A549 (cell line): ENCODE measurements at regions not wholly inside any gene's neighbourhood (a gene's known extent, or its start where the extent isn't known, plus 50 kb on each side); places are given as distances from the start of the nearest gene placed in this dataset.

Experiments used
- ATAC-seq, 2 experiments: fragments of 200-7000 bp in 1 of 2; fragments of >200 bp in 1 of 2; cut with Nextera tagmentation in 1 of 2; cut with Tn5 transposase in 1 of 2; 3 replicates each; pipeline versions ENCODE4 v1.8.0 to v1.9.1; 2018 to 2020; ENCODE audit warnings: mild to moderate bottlenecking in 1 of 2, moderate library complexity in 1 of 2
- CTCF ChIA-PET: fragments of 300-600 bp; sonication (Branson Sonifier 250); formaldehyde crosslinking; extraction: SDS; loops from one replicate; lab custom pipeline; 2021; ENCODE audit warnings: antibody characterized with exemption, inconsistent platforms; lab: Yijun Ruan, JAX
- POLR2A ChIA-PET: fragments of 350-600 bp; formaldehyde crosslinking; extraction: SDS; loops from one replicate; lab custom pipeline; 2021; ENCODE audit warnings: antibody characterized with exemption, inconsistent platforms; lab: Yijun Ruan, JAX
- DNase-seq, 2 experiments: peaks; one replicate each; pipeline versions ENCODE4 v3.0.0 to v3.0.0-alpha.2; 2011 to 2016; ENCODE audit warnings: low read depth in 1 of 2, low spot score in 1 of 2
- FAIRE-seq: peaks from 2 replicates; lab custom pipeline; 2011; peaks lifted over from hg19 to GRCh38; lab: Jason Lieb, UNC
- H3K27ac ChIP-seq, 2 experiments: fragments of >200 bp; sonication (Bioruptor Twin); formaldehyde crosslinking; 3 replicates each; pipeline ENCODE4 v1.5.1; 2016 to 2017
- H3K4me1 ChIP-seq: fragments of >200 bp; sonication (Bioruptor Twin); formaldehyde crosslinking; 3 replicates; pipeline ENCODE4 v1.6.1; 2016
- H3K4me2 ChIP-seq: fragments of >200 bp; sonication (Bioruptor Twin); formaldehyde crosslinking; 3 replicates; pipeline ENCODE4 v1.6.1; 2016
- H3K4me3 ChIP-seq: fragments of >200 bp; sonication (Bioruptor Twin); formaldehyde crosslinking; 3 replicates; pipeline ENCODE4 v1.5.1; 2016
- H3K9me3 ChIP-seq: fragments of >200 bp; sonication (Bioruptor Twin); formaldehyde crosslinking; 3 replicates; pipeline ENCODE4 v1.6.1; 2016
- ATOH8 ChIP-seq: fragments of 250-450 bp; sonication (Bioruptor Pico); IDR thresholded peaks from 2 replicates; pipeline ENCODE4 v1.5.0; 2020; ENCODE audit warnings: low read depth, mild to moderate bottlenecking, moderate library complexity
- BHLHE40 ChIP-seq: IDR thresholded peaks from 2 replicates; pipeline ENCODE4 v1.6.1; 2012; ENCODE audit warnings: low read depth, low read length, inconsistent platforms
- CBX2 ChIP-seq: fragments of 200-600 bp; sonication (generic); IDR thresholded peaks from 2 replicates; pipeline ENCODE4 v1.6.1; 2016; ENCODE audit warnings: low read depth, mild to moderate bottlenecking, borderline replicate concordance
- CEBPB ChIP-seq, 2 experiments: fragments of >200 bp in 1 of 2; sonication (Bioruptor Twin) in 1 of 2; formaldehyde crosslinking in 1 of 2; IDR thresholded peaks; 2 replicates each; pipeline ENCODE4 v1.6.1; 2012 to 2016
- EHF ChIP-seq: fragments of 250-450 bp; sonication (Bioruptor Pico); IDR thresholded peaks from 2 replicates; pipeline ENCODE4 v1.5.0; 2020; ENCODE audit warnings: mild to moderate bottlenecking
- ELK1 ChIP-seq: fragments of 150-350 bp; IDR thresholded peaks from 2 replicates; pipeline ENCODE4 v1.6.1; 2014; ENCODE audit warnings: low read depth, mild to moderate bottlenecking, low read length
- FOSB ChIP-seq: fragments of 250-450 bp; sonication (Bioruptor Pico); IDR thresholded peaks from 2 replicates; pipeline ENCODE4 v1.5.0; 2020; ENCODE audit warnings: mild to moderate bottlenecking, moderate library complexity
- GATA3 ChIP-seq: IDR thresholded peaks from 2 replicates; pipeline ENCODE4 v1.6.1; 2012; ENCODE audit warnings: borderline replicate concordance
- HES2 ChIP-seq: fragments of >200 bp; sonication (Bioruptor Twin); formaldehyde crosslinking; IDR thresholded peaks from 2 replicates; pipeline ENCODE4 v1.6.1; 2016
- HEYL ChIP-seq: fragments of 250-450 bp; sonication (Bioruptor Pico); IDR thresholded peaks from 2 replicates; pipeline ENCODE4 v1.8.0; 2021; ENCODE audit warnings: mild to moderate bottlenecking, moderate library complexity
- HMGXB4 ChIP-seq: fragments of 250-450 bp; sonication (Bioruptor Pico); IDR thresholded peaks from 2 replicates; pipeline ENCODE4 v1.5.0; 2021; ENCODE audit warnings: mild to moderate bottlenecking, moderate library complexity, borderline replicate concordance
- HOXB13 ChIP-seq: fragments of 250-450 bp; sonication (Bioruptor Pico); IDR thresholded peaks from 2 replicates; pipeline ENCODE4 v1.5.0; 2020; ENCODE audit warnings: low read depth, mild to moderate bottlenecking, moderate library complexity
- JUN ChIP-seq, 2 experiments: fragments of >200 bp; sonication (Bioruptor Twin); formaldehyde crosslinking; IDR thresholded peaks; 2 replicates in 1 of 2; 3 replicates in 1 of 2; pipeline ENCODE4 v1.6.1; 2016 to 2017
- JUNB ChIP-seq: fragments of >200 bp; sonication (Bioruptor Twin); formaldehyde crosslinking; IDR thresholded peaks from 2 replicates; pipeline ENCODE4 v1.6.1; 2016
- KDM1A ChIP-seq: fragments of 200-600 bp; sonication (generic); IDR thresholded peaks from 2 replicates; pipeline ENCODE4 v1.6.1; 2016; ENCODE audit warnings: low read depth, mild to moderate bottlenecking
- NFE2L2 ChIP-seq: fragments of 150-350 bp; conservative IDR thresholded peaks from 2 replicates; pipeline ENCODE4 v1.6.1; 2014; ENCODE audit warnings: low read length
- NR3C1 ChIP-seq: fragments of >200 bp; sonication (Bioruptor Twin); formaldehyde crosslinking; IDR thresholded peaks from 3 replicates; pipeline ENCODE4 v1.6.1; 2017
- PBX3 ChIP-seq: IDR thresholded peaks from 2 replicates; pipeline ENCODE4 v1.6.1; 2012
- POLR2AphosphoS2 ChIP-seq: conservative IDR thresholded peaks from 2 replicates; pipeline ENCODE4 v1.6.1; 2012; ENCODE audit warnings: low read length, improper control_type of control experiment, inconsistent platforms
- RAD21 ChIP-seq, 2 experiments: fragments of >200 bp in 1 of 2; sonication (Bioruptor Twin) in 1 of 2; formaldehyde crosslinking in 1 of 2; IDR thresholded peaks in 1 of 2; conservative IDR thresholded peaks in 1 of 2; 2 replicates in 1 of 2; 3 replicates in 1 of 2; pipeline ENCODE4 v1.6.1; 2012 to 2018; ENCODE audit warnings: inconsistent platforms in 1 of 2
- RARB ChIP-seq: fragments of 250-450 bp; sonication (Bioruptor Pico); IDR thresholded peaks from 2 replicates; pipeline ENCODE4 v1.8.0; 2021; ENCODE audit warnings: mild to moderate bottlenecking, moderate library complexity
- RCOR1 ChIP-seq: fragments of 150-350 bp; IDR thresholded peaks from 2 replicates; pipeline ENCODE4 v1.6.1; 2014; ENCODE audit warnings: antibody characterized with exemption, low read length, low read depth
- REST ChIP-seq: fragments of 200-600 bp; sonication (generic); IDR thresholded peaks from 2 replicates; pipeline ENCODE4 v1.6.1; 2016; ENCODE audit warnings: antibody characterized with exemption, mild to moderate bottlenecking, moderate library complexity
- RFX5 ChIP-seq: fragments of 450-650 bp; IDR thresholded peaks from 2 replicates; pipeline ENCODE4 v1.7.1; 2014; ENCODE audit warnings: antibody characterized with exemption, mild to moderate bottlenecking, moderate library complexity
- SMC3 ChIP-seq: fragments of >200 bp; sonication (Bioruptor Twin); formaldehyde crosslinking; IDR thresholded peaks from 3 replicates; pipeline ENCODE4 v1.6.1; 2018; ENCODE audit warnings: inconsistent platforms
- TP53 ChIP-seq: fragments of 250-450 bp; sonication (Bioruptor Pico); IDR thresholded peaks from 2 replicates; pipeline ENCODE4 v1.5.0; 2021; ENCODE audit warnings: mild to moderate bottlenecking, moderate library complexity
- ZFP36 ChIP-seq: fragments of 450-650 bp; IDR thresholded peaks from 2 replicates; pipeline ENCODE4 v1.6.1; 2014; ENCODE audit warnings: borderline replicate concordance; ENCODE audit not compliant: partially characterized antibody
- ZNF302 ChIP-seq: fragments of 250-450 bp; sonication (Bioruptor Pico); IDR thresholded peaks from 2 replicates; pipeline ENCODE4 v1.9.0; 2021; ENCODE audit warnings: inconsistent platforms, mild to moderate bottlenecking, moderate library complexity
- WGBS: methylation state at CpG from one replicate; pipeline ENCODE4 v1.1.6; 2017; ENCODE audit errors: missing lambda C conversion rate; 5-methylcytosine and 5-hydroxymethylcytosine counted together

GRCh38 chr2:239777219-239777618 is 247.9 kb downstream of the NDUFA10 start:
- TF ChIP-seq RCOR1: no peak
- no peak for TF ChIP-seq SMC3
- TF ChIP-seq KDM1A: no peak
- TF ChIP-seq ZNF302: no peak
- TF ChIP-seq CEBPB (IDR thresholded peaks at IDR 0.05): no peak
- TF ChIP-seq BHLHE40: no peak
- TF ChIP-seq JUN (IDR thresholded peaks at IDR 0.05): no peak
- TF ChIP-seq RAD21 (conservative IDR thresholded peaks at IDR 0.05 in 1 of 2, IDR thresholded peaks at IDR 0.05 in 1 of 2): no peak
- no peak for TF ChIP-seq GATA3
- no peak for TF ChIP-seq HOXB13 (CRISPR knock-in tag)
- TF ChIP-seq NFE2L2: no peak
- TF ChIP-seq HES2: no peak
- no peak for TF ChIP-seq HEYL (CRISPR knock-in tag)
- no peak for TF ChIP-seq ATOH8 (CRISPR knock-in tag)
- no peak for TF ChIP-seq JUNB
- no peak for TF ChIP-seq HMGXB4 (CRISPR knock-in tag)
- no peak for TF ChIP-seq POLR2AphosphoS2
- CTCF ChIA-PET: no interaction called here
- ATAC-seq (no peak), FAIRE-seq (no peak), DNase-seq (no peak)
- POLR2A ChIA-PET: no interaction called here
- 43% methylated on average over 11 of the region's 11 CpGs for WGBS
- Histone ChIP-seq H3K4me3 (no peak overlapping the region), H3K27ac (no peak overlapping the region), H3K4me2 (no peak overlapping the region), H3K4me1 (no peaks in the 10 kb centered on the region), H3K9me3 (peaks cover 15% of the 10 kb centered on the region; the same call in 1 of the 3 replicates)

GRCh38 chr2:239776436-239777005 is 248.6 kb downstream of the NDUFA10 start:
- DNase-seq (no peak), FAIRE-seq (no peak), ATAC-seq (no peak)
- POLR2A ChIA-PET: no interaction called here
- H3K4me3 ChIP-seq: no peak overlapping the region
- 51% methylated on average over 19 of the region's 19 CpGs for WGBS
- H3K27ac ChIP-seq: no peak overlapping the region
- H3K4me1 ChIP-seq: no peaks in the 10 kb centered on the region
- peaks cover 19% of the 10 kb centered on the region for H3K9me3 ChIP-seq
- H3K4me2 ChIP-seq: no peak overlapping the region
- CTCF ChIA-PET: no interaction called here
- TF ChIP-seq PBX3: no peak
- no peak for TF ChIP-seq TP53 (CRISPR knock-in tag)
- TF ChIP-seq ZNF302: no peak
- TF ChIP-seq ELK1: no peak
- TF ChIP-seq HEYL (CRISPR knock-in tag): no peak
- TF ChIP-seq RFX5: no peak
- no peak for TF ChIP-seq KDM1A
- TF ChIP-seq ZFP36: no peak
- TF ChIP-seq BHLHE40: no peak
- TF ChIP-seq CBX2: no peak
- no peak for TF ChIP-seq NR3C1
- no peak for TF ChIP-seq EHF (CRISPR knock-in tag)
- no peak for TF ChIP-seq REST
- no peak for TF ChIP-seq RARB
- TF ChIP-seq FOSB (CRISPR knock-in tag): no peak
- TF ChIP-seq HMGXB4 (CRISPR knock-in tag): no peak
